HepG2 (cell line): ENCODE measurements at regions not wholly inside any gene's neighbourhood (a gene's known extent, or its start where the extent isn't known, plus 50 kb on each side); places are given as distances from the start of the nearest gene placed in this dataset.

Experiments
- ATAC-seq: fragments of 200-7000 bp; cut with Tn5 transposase; 3 replicates; pipeline ENCODE4 v1.9.1; 2020; ENCODE audit warnings: mild to moderate bottlenecking, moderate library complexity
- BruUV-seq: library from RNA; stranded (reverse); fragments of 400-500 nt; replicated peaks from 2 replicates; lab custom pipeline; 2021; lab: Mats Ljungman, UMichigan
- CTCF ChIA-PET: fragments of 300-600 bp; formaldehyde crosslinking; extraction: SDS; loops from one replicate; lab custom pipeline; 2021; ENCODE audit warnings: low total read pairs, inconsistent platforms, low intra/inter-chr PET ratio; lab: Yijun Ruan, JAX
- POLR2A ChIA-PET: fragments of 350-600 bp; sonication (Branson Sonifier 250); formaldehyde crosslinking; loops from one replicate; lab custom pipeline; 2020; ENCODE audit warnings: antibody characterized with exemption, inconsistent platforms; lab: Yijun Ruan, JAX
- DNase-seq: peaks from one replicate; pipeline ENCODE4 v3.0.0-alpha.2; 2015; ENCODE audit warnings: low spot score
- FAIRE-seq: peaks from 3 replicates; lab custom pipeline; 2011; peaks lifted over from hg19 to GRCh38; lab: Jason Lieb, UNC
- H2AFZ ChIP-seq: one replicate; pipeline ENCODE4 v1.6.1; 2011; ENCODE audit warnings: low read length, inconsistent platforms
- H3K27ac ChIP-seq: fragments of 300-600 bp; 3 replicates; pipeline ENCODE4 v1.8.0; 2011; ENCODE audit warnings: mixed run types, mild to moderate bottlenecking, mixed read lengths, low read length, inconsistent platforms; ENCODE audit not compliant: insufficient read depth; ENCODE audit errors: extremely low read length
- H3K27me3 ChIP-seq, 2 experiments: fragments of 200-600 bp in 1 of 2; 2 replicates in 1 of 2; 3 replicates in 1 of 2; pipeline versions ENCODE4 v1.6.0 to v1.8.0; 2011; ENCODE audit warnings: low read length in 2 of 2, mild to moderate bottlenecking in 2 of 2, moderate library complexity in 2 of 2, inconsistent platforms in 1 of 2; ENCODE audit not compliant: insufficient read depth in 2 of 2, control insufficient read depth in 1 of 2
- H3K36me3 ChIP-seq, 2 experiments: fragments of 200-600 bp in 1 of 2; replicated peaks in 1 of 2; 2 replicates in 1 of 2; 3 replicates in 1 of 2; pipeline versions ENCODE4 v1.5.1 to v1.8.0; 2011; ENCODE audit warnings: low read length in 2 of 2, inconsistent platforms in 1 of 2; ENCODE audit not compliant: insufficient read depth in 2 of 2, control insufficient read depth in 1 of 2
- H3K4me1 ChIP-seq: 2 replicates; pipeline ENCODE4 v1.5.1; 2012; ENCODE audit warnings: low read length, inconsistent platforms; ENCODE audit not compliant: insufficient read depth
- H3K4me2 ChIP-seq: 2 replicates; pipeline ENCODE4 v1.6.0; 2011; ENCODE audit warnings: low read depth, low read length, inconsistent platforms
- H3K4me3 ChIP-seq, 3 experiments: fragments of 200-600 bp in 1 of 3; sonication (generic), shearing (Covaris generic) in 1 of 3; replicated peaks in 1 of 3; 2 replicates each; pipeline ENCODE4 v1.5.1; 2011 to 2016; ENCODE audit warnings: low read length in 3 of 3, inconsistent platforms in 2 of 3, low read depth in 2 of 3, mild to moderate bottlenecking in 2 of 3, control low read depth in 1 of 3, mixed read lengths in 1 of 3; ENCODE audit not compliant: insufficient read depth in 1 of 3
- H3K79me2 ChIP-seq: one replicate; pipeline ENCODE4 v1.6.1; 2011; ENCODE audit warnings: low read length, inconsistent platforms; ENCODE audit not compliant: insufficient read depth
- H3K9ac ChIP-seq: 2 replicates; pipeline ENCODE4 v1.6.0; 2011; ENCODE audit warnings: mild to moderate bottlenecking, low read depth, low read length, inconsistent platforms; ENCODE audit not compliant: insufficient read depth
- H3K9me3 ChIP-seq: 2 replicates; pipeline ENCODE4 v1.5.1; 2012; ENCODE audit warnings: mild to moderate bottlenecking, low read length
- H4K20me1 ChIP-seq: 2 replicates; pipeline ENCODE4 v1.6.0; 2011; ENCODE audit warnings: inconsistent platforms, mild to moderate bottlenecking, low read length, moderate library complexity; ENCODE audit not compliant: insufficient read depth
- ARID4A ChIP-seq: sonication (generic); formaldehyde crosslinking; IDR thresholded peaks from 2 replicates; pipeline ENCODE4 v1.5.0; 2020; ENCODE audit warnings: mild to moderate bottlenecking, missing genetic modification reagents, borderline replicate concordance
- ATRX ChIP-seq: sonication (generic); formaldehyde crosslinking; IDR thresholded peaks from 2 replicates; pipeline ENCODE4 v1.4.0; 2020; ENCODE audit warnings: missing genetic modification reagents, borderline replicate concordance
- CBFB ChIP-seq: sonication (generic); formaldehyde crosslinking; IDR thresholded peaks from 2 replicates; pipeline ENCODE4 v1.4.0; 2020; ENCODE audit warnings: missing genetic modification reagents
- CEBPB ChIP-seq: IDR thresholded peaks from 2 replicates; pipeline ENCODE4 v1.6.1; 2011; ENCODE audit warnings: low read depth, low read length, improper control_type of control experiment, borderline replicate concordance
- GABPB1 ChIP-seq: IDR thresholded peaks from 2 replicates; pipeline ENCODE4 v1.6.1; 2016; ENCODE audit warnings: mild to moderate bottlenecking, missing genetic modification reagents, moderate library complexity, missing compliant biosample characterization
- HDAC1 ChIP-seq: sonication (generic); formaldehyde crosslinking; IDR thresholded peaks from 2 replicates; pipeline ENCODE4 v1.5.1; 2020; ENCODE audit warnings: mild to moderate bottlenecking, missing genetic modification reagents
- HHEX ChIP-seq: IDR thresholded peaks from 2 replicates; pipeline ENCODE4 v1.6.1; 2016; ENCODE audit warnings: control low read depth
- HOMEZ ChIP-seq: IDR thresholded peaks from 2 replicates; pipeline ENCODE4 v1.6.1; 2016; ENCODE audit warnings: low read depth
- SKI ChIP-seq: fragments of 450-650 bp; IDR thresholded peaks from one replicate; pipeline ENCODE4 v1.6.1; 2018; ENCODE audit warnings: mild to moderate bottlenecking; ENCODE audit not compliant: partially characterized antibody
- TFAP4 ChIP-seq: sonication (generic); IDR thresholded peaks from 2 replicates; pipeline ENCODE4 v1.6.1; 2016; ENCODE audit warnings: low read depth, borderline replicate concordance
- WIZ ChIP-seq: sonication (generic); formaldehyde crosslinking; IDR thresholded peaks from 2 replicates; pipeline ENCODE4 v1.5.1; 2020; ENCODE audit warnings: mild to moderate bottlenecking, missing genetic modification reagents
- ZGPAT ChIP-seq: IDR thresholded peaks from 2 replicates; pipeline ENCODE4 v1.6.1; 2016; ENCODE audit warnings: mild to moderate bottlenecking
- ZNF275 ChIP-seq: sonication (generic); formaldehyde crosslinking; IDR thresholded peaks from 2 replicates; pipeline ENCODE4 v1.8.0; 2022; ENCODE audit warnings: missing genetic modification reagents, mild to moderate bottlenecking, inconsistent platforms, borderline replicate concordance
- ZNF333 ChIP-seq: sonication (generic); formaldehyde crosslinking; IDR thresholded peaks from 2 replicates; pipeline ENCODE4 v1.4.0; 2020; ENCODE audit warnings: mild to moderate bottlenecking, missing genetic modification reagents, borderline replicate concordance
- ZNF616 ChIP-seq: sonication (generic); formaldehyde crosslinking; IDR thresholded peaks from 2 replicates; pipeline ENCODE4 v1.5.0; 2020; ENCODE audit warnings: low read depth, mild to moderate bottlenecking, missing genetic modification reagents
- ZNF629 ChIP-seq: sonication (generic); formaldehyde crosslinking; conservative IDR thresholded peaks from 2 replicates; pipeline ENCODE4 v1.5.0; 2020; ENCODE audit warnings: missing genetic modification reagents
- WGBS: methylation state at CpG from one replicate; pipeline ENCODE4 v1.1.6; 2017; ENCODE audit warnings: low lambda C conversion rate; 5-methylcytosine and 5-hydroxymethylcytosine counted together
- in situ Hi-C: cut with HindIII; loops from 2 replicates; pipeline ENCODE4 v1.10.0; 2017; ENCODE audit warnings: low pct_unique_long_range_greater_than_20kb; ENCODE audit not compliant: extremely low pct_ligation_motif_present
- intact Hi-C: fragments of 100-400 bp; cut with micrococcal nuclease; formaldehyde crosslinking; loops from one replicate; pipeline ENCODE4 v1.10.0; 2022; ENCODE audit not compliant: unreplicated experiment

GRCh38 chr2:185188656-185189055 is 549.9 kb upstream of the FSIP2 start (continued):
- TF ChIP-seq ARID4A (CRISPR knock-in tag) (no peak), TFAP4 (no peak), ZNF616 (no peak), CBFB (no peak), ZNF275 (CRISPR knock-in tag) (no peak)

- Histone ChIP-seq H2AFZ (no peak overlapping the region), H3K27ac (no peak overlapping the region), H3K4me3 (no peak overlapping the region), H3K36me3 (no peaks in the 10 kb centered on the region), H3K4me1 (no peaks in the 10 kb centered on the region), H3K27me3 (no peaks in the 10 kb centered on the region), H3K79me2 (no peaks in the 10 kb centered on the region), H3K9me3 (no peaks in the 10 kb centered on the region), H3K4me2 (no peak overlapping the region), H4K20me1 (no peaks in the 10 kb centered on the region), H3K9ac (no peak overlapping the region)
- ATAC-seq: no peak
- DNase-seq: no peak
- intact Hi-C loops: no loop called here
- FAIRE-seq: no peak
- 1% methylated on average over 1 of the region's 1 CpG for WGBS
- CTCF ChIA-PET: no interaction called here
- in situ Hi-C loops: loop anchor here (25.0 kb wide), 2 partner anchors 536 to 1261 kb away; partner anchors contain the start of gene FSIP2
- BruUV-seq: no TSS peak
- POLR2A ChIA-PET: no interaction called here
- TF ChIP-seq ZNF333 (no peak), ZNF629 (no peak), HOMEZ (CRISPR knock-in tag) (no peak), HDAC1 (CRISPR knock-in tag) (no peak), CEBPB (no peak), ATRX (CRISPR knock-in tag) (no peak), SKI (no peak), WIZ (CRISPR knock-in tag) (no peak), ZGPAT (CRISPR knock-in tag) (no peak), HHEX (no peak), GABPB1 (CRISPR knock-in tag) (no peak)
Observed at GRCh38 chr2:185201063-185201462, 537.5 kb upstream of the FSIP2 start.
